HEK293T (cell line): ENCODE measurements at regions not wholly inside any gene's neighbourhood (a gene's known extent, or its start where the extent isn't known, plus 50 kb on each side); places are given as distances from the start of the nearest gene placed in this dataset.

Experiments
- CTCF ChIA-PET: fragments of 350-600 bp; formaldehyde crosslinking; extraction: SDS; loops from one replicate; lab custom pipeline; 2021; ENCODE audit warnings: antibody characterized with exemption, inconsistent platforms; lab: Yijun Ruan, JAX
- POLR2A ChIA-PET: fragments of 350-600 bp; formaldehyde crosslinking; extraction: SDS; loops from one replicate; lab custom pipeline; 2020; ENCODE audit warnings: antibody characterized with exemption, inconsistent platforms; lab: Yijun Ruan, JAX
- DNase-seq: peaks from one replicate; pipeline ENCODE4 v3.0.0; 2012; ENCODE audit warnings: mixed read lengths; ENCODE audit errors: extremely low spot score
- ARNT ChIP-seq: fragments of 450-650 bp; IDR thresholded peaks from 2 replicates; pipeline ENCODE4 v1.6.1; 2017; ENCODE audit warnings: mild to moderate bottlenecking
- BHLHE40 ChIP-seq: fragments of 450-650 bp; IDR thresholded peaks from 2 replicates; pipeline ENCODE4 v1.6.1; 2016; ENCODE audit warnings: mild to moderate bottlenecking, moderate library complexity, borderline replicate concordance
- CTBP1 ChIP-seq: fragments of 450-650 bp; IDR thresholded peaks from 2 replicates; pipeline ENCODE4 v1.6.1; 2016; ENCODE audit warnings: borderline replicate concordance
- ELF4 ChIP-seq: fragments of 450-650 bp; IDR thresholded peaks from 2 replicates; pipeline ENCODE4 v1.6.1; 2017; ENCODE audit warnings: antibody characterized with exemption
- FOXA1 ChIP-seq: fragments of 450-650 bp; IDR thresholded peaks from 2 replicates; pipeline ENCODE4 v1.6.1; 2016; ENCODE audit warnings: mild to moderate bottlenecking
- FOXK2 ChIP-seq: fragments of 450-650 bp; IDR thresholded peaks from 2 replicates; pipeline ENCODE4 v1.6.1; 2016; ENCODE audit warnings: mild to moderate bottlenecking
- FOXM1 ChIP-seq: fragments of 450-650 bp; IDR thresholded peaks from 2 replicates; pipeline ENCODE4 v1.6.1; 2017; ENCODE audit warnings: mild to moderate bottlenecking, borderline replicate concordance
- HDGF ChIP-seq: fragments of 450-650 bp; IDR thresholded peaks from 2 replicates; pipeline ENCODE4 v1.6.1; 2017; ENCODE audit warnings: antibody characterized with exemption, borderline replicate concordance
- L3MBTL2 ChIP-seq: fragments of 450-650 bp; conservative IDR thresholded peaks from 2 replicates; pipeline ENCODE4 v1.6.1; 2016; ENCODE audit warnings: mild to moderate bottlenecking
- LEF1 ChIP-seq: fragments of 450-650 bp; IDR thresholded peaks from 2 replicates; pipeline ENCODE4 v1.6.1; 2017; ENCODE audit warnings: mild to moderate bottlenecking, borderline replicate concordance
- NFRKB ChIP-seq: fragments of 450-650 bp; IDR thresholded peaks from 2 replicates; pipeline ENCODE4 v1.6.1; 2016; ENCODE audit warnings: mild to moderate bottlenecking, moderate library complexity
- SP1 ChIP-seq: fragments of 450-650 bp; IDR thresholded peaks from 2 replicates; pipeline ENCODE4 v1.6.1; 2017
- SUZ12 ChIP-seq: fragments of 450-650 bp; IDR thresholded peaks from 2 replicates; pipeline ENCODE4 v1.6.1; 2016; ENCODE audit warnings: mild to moderate bottlenecking
- TARDBP ChIP-seq: fragments of 450-650 bp; IDR thresholded peaks from 2 replicates; pipeline ENCODE4 v1.6.1; 2016
- ZNF384 ChIP-seq: fragments of 450-650 bp; IDR thresholded peaks from 2 replicates; pipeline ENCODE4 v1.6.1; 2016
- TF ChIP-seq, protein P1 (sequence below): fragments of 450-650 bp; IDR thresholded peaks from 2 replicates; pipeline ENCODE4 v1.6.1; 2016

DNA sequence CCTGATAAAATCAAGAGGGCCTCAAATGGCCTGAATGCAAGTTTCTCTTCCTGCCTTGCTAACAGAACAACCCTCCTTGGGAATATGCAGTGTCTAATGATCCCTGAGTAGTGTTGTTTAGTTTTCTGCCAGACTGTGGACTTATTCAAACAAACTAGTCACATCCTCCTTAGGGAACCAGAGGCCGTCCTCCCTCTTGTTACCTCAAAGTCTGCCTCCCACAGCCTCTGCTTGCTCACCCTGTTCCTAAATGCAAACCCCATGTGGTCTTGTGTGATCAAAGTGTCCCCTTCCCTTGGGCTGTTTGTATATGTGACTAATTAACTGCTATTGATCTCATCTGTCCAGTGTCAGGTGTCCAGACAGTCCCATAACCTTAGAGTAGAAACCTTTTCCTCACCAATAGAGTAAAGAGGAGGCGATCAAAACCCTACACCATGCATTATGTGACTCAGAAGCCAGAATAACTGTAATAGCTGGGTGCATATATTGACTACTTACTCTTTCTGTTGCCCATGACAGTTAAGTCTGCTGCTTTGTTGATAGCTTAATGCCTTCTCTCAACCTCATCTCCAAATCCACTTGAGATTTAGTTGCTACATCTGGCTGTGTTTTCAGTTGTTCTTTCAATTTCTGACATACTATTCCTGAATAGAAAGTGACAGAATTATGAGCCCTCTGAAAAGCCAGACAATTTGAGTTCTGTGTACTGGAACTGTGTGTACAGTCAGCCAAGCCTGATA is 473.0 kb upstream of the NWD2 start:
- no peak for DNase-seq
- no peak for TF ChIP-seq FOXM1
- no peak for TF ChIP-seq BHLHE40
- TF ChIP-seq HDGF = no peak
- no peak for TF ChIP-seq L3MBTL2
- TF ChIP-seq SP1 = no peak
- TF ChIP-seq, protein P1, sequence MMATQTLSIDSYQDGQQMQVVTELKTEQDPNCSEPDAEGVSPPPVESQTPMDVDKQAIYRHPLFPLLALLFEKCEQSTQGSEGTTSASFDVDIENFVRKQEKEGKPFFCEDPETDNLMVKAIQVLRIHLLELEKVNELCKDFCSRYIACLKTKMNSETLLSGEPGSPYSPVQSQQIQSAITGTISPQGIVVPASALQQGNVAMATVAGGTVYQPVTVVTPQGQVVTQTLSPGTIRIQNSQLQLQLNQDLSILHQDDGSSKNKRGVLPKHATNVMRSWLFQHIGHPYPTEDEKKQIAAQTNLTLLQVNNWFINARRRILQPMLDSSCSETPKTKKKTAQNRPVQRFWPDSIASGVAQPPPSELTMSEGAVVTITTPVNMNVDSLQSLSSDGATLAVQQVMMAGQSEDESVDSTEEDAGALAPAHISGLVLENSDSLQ = no peak
- CTCF ChIA-PET = no interaction called here
- POLR2A ChIA-PET = no interaction called here

DNA sequence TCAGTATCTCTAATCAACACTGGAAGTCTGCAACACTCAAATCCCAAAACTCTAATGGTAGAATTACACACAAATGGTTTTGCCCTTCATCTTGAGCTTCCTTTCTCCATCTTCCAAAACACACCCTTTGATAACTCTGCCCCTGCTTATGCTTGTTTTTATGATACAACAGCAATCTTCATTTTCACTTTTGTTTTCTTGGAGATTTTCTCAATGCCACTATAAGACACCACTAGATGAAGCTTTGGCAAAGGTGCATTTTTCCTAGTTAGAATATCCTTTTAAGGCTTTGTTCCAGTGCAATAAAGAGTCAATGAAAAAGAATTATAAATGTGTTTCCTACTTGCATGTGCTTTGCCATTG is 472.4 kb upstream of the NWD2 start:
- TF ChIP-seq FOXA1 (no peak), FOXM1 (no peak), ELF4 (no peak), BHLHE40 (no peak), SP1 (no peak), ZNF384 (no peak), LEF1 (no peak), SUZ12 (no peak), CTBP1 (no peak), ARNT (no peak), NFRKB (no peak), HDGF (no peak), TARDBP (no peak), L3MBTL2 (no peak)
- TF ChIP-seq, protein P1 = no peak
- POLR2A ChIA-PET = no interaction called here

DNA sequence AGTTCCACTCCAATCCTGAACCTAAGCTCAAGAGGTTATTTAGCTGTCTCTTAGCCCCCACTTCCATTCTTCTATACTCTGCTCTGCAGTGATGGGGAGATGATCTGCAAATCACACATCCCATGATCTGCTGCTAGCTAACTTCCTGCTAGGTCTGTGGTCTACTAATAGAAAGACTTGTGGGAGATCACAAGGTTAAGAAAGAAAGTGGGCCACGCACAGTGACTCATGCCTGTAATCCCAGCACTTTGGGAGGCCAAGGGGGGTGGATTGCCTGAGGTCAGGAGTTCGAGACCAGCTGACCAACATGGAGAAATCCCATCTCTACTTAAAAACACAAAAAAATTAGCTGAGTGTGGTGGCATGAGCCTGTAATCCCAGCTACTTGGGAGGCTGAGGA is 471.1 kb upstream of the NWD2 start:
- CTCF ChIA-PET = no interaction called here
- POLR2A ChIA-PET = no interaction called here
- DNase-seq = no peak
- TF ChIP-seq CTBP1 = no peak
- no peak for TF ChIP-seq HDGF
- TF ChIP-seq SUZ12 = no peak

More for the DNA sequence above, 472.4 kb upstream of the NWD2 start:
- CTCF ChIA-PET = no interaction called here
- DNase-seq = no peak

DNA sequence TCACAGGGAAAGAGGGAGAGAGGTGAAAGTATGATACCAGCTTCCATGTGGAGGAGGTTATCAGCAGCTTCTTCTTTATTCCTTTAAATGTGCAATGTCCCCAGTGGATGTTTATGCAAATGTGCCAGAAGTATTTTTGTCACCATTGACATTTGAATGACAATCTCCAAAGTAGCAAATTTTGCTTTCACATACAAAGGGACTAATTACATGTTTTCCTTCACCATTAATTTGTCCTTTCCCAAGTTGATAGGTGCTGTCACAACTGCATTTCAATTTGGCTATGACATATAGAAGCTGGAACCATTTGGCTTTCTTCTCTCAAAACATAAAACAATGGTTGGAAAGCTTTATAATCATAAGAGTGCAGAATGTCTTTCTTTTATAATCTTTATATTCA is 469.0 kb upstream of the NWD2 start:
- ChIA-PET CTCF (no interaction called here), POLR2A (no interaction called here)
- no peak for TF ChIP-seq SUZ12
- no peak for TF ChIP-seq FOXA1
- no peak for TF ChIP-seq ELF4
- no peak for TF ChIP-seq NFRKB
- no peak for TF ChIP-seq HDGF
- TF ChIP-seq SP1 = no peak
- no peak for DNase-seq

DNA sequence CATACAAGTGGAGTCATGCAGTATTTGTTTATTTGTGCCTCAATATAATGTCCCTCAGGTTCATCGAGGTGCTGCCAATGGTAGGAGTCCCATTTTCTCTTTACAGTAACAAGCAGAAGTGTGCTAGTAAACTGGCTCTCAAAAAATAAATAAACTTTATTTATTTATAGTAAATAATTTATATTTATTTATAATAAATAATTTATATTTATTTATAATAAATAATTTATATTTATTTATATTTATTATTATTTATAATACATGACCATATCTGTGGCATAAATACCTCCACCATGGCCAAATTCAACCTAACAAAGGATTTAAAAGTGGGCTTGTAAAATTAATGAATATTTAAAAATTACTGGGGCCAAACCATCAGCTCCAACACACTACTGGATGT is 464.9 kb upstream of the NWD2 start:
- ChIA-PET POLR2A (no interaction called here), CTCF (no interaction called here)
- TF ChIP-seq SUZ12 (no peak), CTBP1 (no peak), FOXM1 (no peak), TARDBP (no peak), HDGF (no peak), ARNT (no peak), ELF4 (no peak), NFRKB (no peak), FOXK2 (no peak), L3MBTL2 (no peak), FOXA1 (no peak)
- TF ChIP-seq, protein P1 = no peak
- no peak for DNase-seq

DNA sequence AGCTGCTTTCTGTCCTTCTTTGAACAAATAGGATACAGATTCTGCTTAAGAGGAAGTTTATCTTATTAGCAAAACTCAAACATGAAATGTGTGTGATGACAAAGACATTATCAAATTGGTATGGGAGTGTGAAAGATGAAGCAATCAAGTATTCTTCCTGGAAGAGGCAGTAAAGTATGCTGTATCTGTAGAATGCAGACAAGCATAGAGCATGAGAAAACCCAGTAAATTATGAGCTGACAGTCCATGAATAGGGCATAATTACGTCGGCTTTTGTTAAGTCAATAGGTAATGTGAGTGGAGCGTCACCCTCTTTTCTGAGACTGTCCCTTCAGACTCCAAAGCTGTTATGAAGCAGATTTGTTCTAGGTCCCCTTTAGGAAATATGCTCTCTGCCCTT is 458.6 kb upstream of the NWD2 start:
- ChIA-PET POLR2A (no interaction called here), CTCF (no interaction called here)
- TF ChIP-seq ARNT (no peak), SUZ12 (no peak)
- no peak for DNase-seq

DNA sequence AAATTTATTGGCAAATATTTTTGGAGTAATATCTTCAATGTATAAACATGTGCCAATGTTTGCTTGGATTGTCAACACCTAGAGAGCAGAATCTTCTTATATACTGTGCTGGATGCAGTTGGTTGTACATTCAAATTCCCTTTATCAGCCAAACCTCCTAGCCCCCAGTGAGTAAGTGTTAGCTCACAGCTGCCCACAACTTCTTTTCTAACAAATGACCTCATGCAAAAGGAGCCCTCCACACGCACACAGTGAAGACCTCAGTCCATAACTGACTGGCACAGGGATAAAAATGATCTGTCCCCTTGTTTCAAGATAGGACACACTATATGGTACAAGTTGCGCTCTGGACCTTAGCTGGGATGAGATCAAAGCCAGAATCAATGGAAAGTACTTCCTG is 458.0 kb upstream of the NWD2 start:
- ChIA-PET CTCF (no interaction called here), POLR2A (no interaction called here)
- DNase-seq = no peak
- TF ChIP-seq FOXA1 (no peak), CTBP1 (no peak), SP1 (no peak), ZNF384 (no peak), FOXK2 (no peak), L3MBTL2 (no peak), FOXM1 (no peak), ELF4 (no peak), TARDBP (no peak), LEF1 (no peak), SUZ12 (no peak), BHLHE40 (no peak)
- TF ChIP-seq, protein P1 = no peak
